ENCODE measurements at regions not wholly inside any gene's neighbourhood (a gene's known extent, or its start where the extent isn't known, plus 50 kb on each side); places are given as distances from the start of the nearest gene placed in this dataset.

- no peak for TF ChIP-seq CTCF (IDR thresholded peaks at IDR 0.05; ENCODE audit: insufficient read depth, low read depth, low read length, missing control alignments)
- no peak overlapping the region for H3K4me3 ChIP-seq (ENCODE audit: low read depth, low read length)
- no peak for DNase-seq (ENCODE audit: low read depth)
Observed at GRCh38 chr10:33815776-33816175, 481.3 kb upstream of the NRP1 start.

- TF ChIP-seq CTCF (IDR thresholded peaks at IDR 0.05; ENCODE audit: insufficient read depth, low read depth, low read length, missing control alignments) = no peak
- no peak for DNase-seq (ENCODE audit: low read depth)
- no peak overlapping the region for H3K4me3 ChIP-seq (ENCODE audit: low read depth, low read length)
Observed at GRCh38 chr10:33813871-33814270, 479.4 kb upstream of the NRP1 start.

GRCh38 chr10:33813415-33813814, 478.9 kb upstream of the NRP1 start:
- TF ChIP-seq CTCF (IDR thresholded peaks at IDR 0.05; ENCODE audit: insufficient read depth, low read depth, low read length, missing control alignments) = no peak
- no peak overlapping the region for H3K4me3 ChIP-seq (ENCODE audit: low read depth, low read length)
- no peak for DNase-seq (ENCODE audit: low read depth)

- H3K4me3 ChIP-seq (ENCODE audit: low read depth, low read length) = no peak overlapping the region
- DNase-seq (ENCODE audit: low read depth) = no peak
- TF ChIP-seq CTCF (IDR thresholded peaks at IDR 0.05; ENCODE audit: insufficient read depth, low read depth, low read length, missing control alignments) = no peak
Observed at GRCh38 chr10:33812586-33812985, 478.1 kb upstream of the NRP1 start.

GRCh38 chr10:33810986-33811385, 476.5 kb upstream of the NRP1 start:
- TF ChIP-seq CTCF (IDR thresholded peaks at IDR 0.05; ENCODE audit: insufficient read depth, low read depth, low read length, missing control alignments) = no peak
- no peak overlapping the region for H3K4me3 ChIP-seq (ENCODE audit: low read depth, low read length)
- no peak for DNase-seq (ENCODE audit: low read depth)

- DNase-seq (ENCODE audit: low read depth) = no peak
- TF ChIP-seq CTCF (IDR thresholded peaks at IDR 0.05; ENCODE audit: insufficient read depth, low read depth, low read length, missing control alignments) = no peak
- H3K4me3 ChIP-seq (ENCODE audit: low read depth, low read length) = no peak overlapping the region
Observed at GRCh38 chr10:33809732-33810131, 475.3 kb upstream of the NRP1 start.

GRCh38 chr10:33808475-33808874, 474.0 kb upstream of the NRP1 start:
- H3K4me3 ChIP-seq (ENCODE audit: low read depth, low read length) = no peak overlapping the region
- no peak for DNase-seq (ENCODE audit: low read depth)
- no peak for TF ChIP-seq CTCF (IDR thresholded peaks at IDR 0.05; ENCODE audit: insufficient read depth, low read depth, low read length, missing control alignments)
